ENCODE measurements at regions not wholly inside any gene's neighbourhood (a gene's known extent, or its start where the extent isn't known, plus 50 kb on each side); places are given as distances from the start of the nearest gene placed in this dataset.

DNA sequence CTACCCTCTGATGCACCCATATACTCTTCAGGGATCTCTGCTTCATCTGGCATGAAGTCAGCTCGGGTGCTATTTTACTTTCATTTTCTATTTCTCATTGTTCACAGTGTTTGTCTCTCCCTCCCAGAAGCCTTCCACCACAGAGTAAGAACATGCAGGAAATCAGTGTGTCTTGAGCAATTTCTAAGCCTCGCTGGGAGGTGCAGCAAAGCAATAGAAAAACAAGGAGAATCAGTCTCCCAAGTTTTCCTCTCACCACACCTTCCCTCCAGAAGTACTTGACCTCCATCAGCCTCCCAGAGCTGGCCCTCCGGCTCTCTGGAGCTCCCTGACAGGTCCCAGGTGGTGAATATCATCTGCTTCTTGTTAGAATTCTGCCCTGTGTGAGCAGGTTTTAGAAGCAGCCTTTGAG is 594.7 kb upstream of the CAMK1G start:
- TF ChIP-seq, protein P1, sequence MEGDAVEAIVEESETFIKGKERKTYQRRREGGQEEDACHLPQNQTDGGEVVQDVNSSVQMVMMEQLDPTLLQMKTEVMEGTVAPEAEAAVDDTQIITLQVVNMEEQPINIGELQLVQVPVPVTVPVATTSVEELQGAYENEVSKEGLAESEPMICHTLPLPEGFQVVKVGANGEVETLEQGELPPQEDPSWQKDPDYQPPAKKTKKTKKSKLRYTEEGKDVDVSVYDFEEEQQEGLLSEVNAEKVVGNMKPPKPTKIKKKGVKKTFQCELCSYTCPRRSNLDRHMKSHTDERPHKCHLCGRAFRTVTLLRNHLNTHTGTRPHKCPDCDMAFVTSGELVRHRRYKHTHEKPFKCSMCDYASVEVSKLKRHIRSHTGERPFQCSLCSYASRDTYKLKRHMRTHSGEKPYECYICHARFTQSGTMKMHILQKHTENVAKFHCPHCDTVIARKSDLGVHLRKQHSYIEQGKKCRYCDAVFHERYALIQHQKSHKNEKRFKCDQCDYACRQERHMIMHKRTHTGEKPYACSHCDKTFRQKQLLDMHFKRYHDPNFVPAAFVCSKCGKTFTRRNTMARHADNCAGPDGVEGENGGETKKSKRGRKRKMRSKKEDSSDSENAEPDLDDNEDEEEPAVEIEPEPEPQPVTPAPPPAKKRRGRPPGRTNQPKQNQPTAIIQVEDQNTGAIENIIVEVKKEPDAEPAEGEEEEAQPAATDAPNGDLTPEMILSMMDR (conservative IDR thresholded peaks at IDR 0.05): no peak
- no peak for TF ChIP-seq EZH2 (IDR thresholded peaks at IDR 0.05; ENCODE audit: low read depth)

All from PC-9 (cell line).